ENCODE measurements at regions not wholly inside any gene's neighbourhood (a gene's known extent, or its start where the extent isn't known, plus 50 kb on each side); places are given as distances from the start of the nearest gene placed in this dataset.

DNA sequence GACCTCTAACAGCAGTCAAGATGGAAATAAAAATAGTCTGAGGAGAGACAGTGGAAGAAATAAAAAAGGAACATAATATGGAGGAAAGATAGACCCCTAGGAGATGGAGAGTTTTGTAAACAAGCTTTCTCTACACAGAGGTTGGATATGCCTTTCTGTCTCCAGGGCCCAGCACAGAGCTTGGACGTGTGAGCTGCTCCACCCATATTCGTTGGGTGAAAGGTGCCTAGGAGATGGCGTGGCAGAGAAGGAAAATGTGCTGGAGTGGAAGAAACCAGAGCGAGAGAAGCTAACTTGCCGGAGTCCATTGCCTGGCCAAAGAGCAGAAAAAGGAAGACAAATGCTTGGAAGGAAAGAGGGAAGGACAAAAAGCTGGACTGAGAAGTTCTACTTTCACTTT is 78.3 kb upstream of the LMO4 start:
- H4K8ac ChIP-seq (replicated peaks; ENCODE audit: insufficient read length, low read depth, low read length) = no peak overlapping the region
- no peak overlapping the region for H2AFZ ChIP-seq (ENCODE audit: low read length)
- H3K9ac ChIP-seq (ENCODE audit: extremely low read depth, insufficient read length, low read length) = no peak overlapping the region
- no peak overlapping the region for H2BK12ac ChIP-seq (ENCODE audit: insufficient read length, low read depth, low read length)
- H3K27ac ChIP-seq (ENCODE audit: insufficient read length, low read depth, low read length) = no peak overlapping the region
- no peaks in the 10 kb centered on the region for H3K27me3 ChIP-seq (ENCODE audit: insufficient read depth, low read length)
- H3K14ac ChIP-seq (ENCODE audit: insufficient read depth, low read length) = no peak overlapping the region
- no peaks in the 10 kb centered on the region for H3K79me2 ChIP-seq (ENCODE audit: insufficient read depth, low read length)
- H3K4me2 ChIP-seq (ENCODE audit: insufficient read depth, insufficient read length, low read length) = no peak overlapping the region
- H3K4me1 Mint-ChIP-seq = peaks cover 0 to 6% of the 10 kb centered on the region in 2 experiments; a peak in 1 of 4 replicates
- no peaks in the 10 kb centered on the region for H4K20me1 ChIP-seq (ENCODE audit: control insufficient read depth, insufficient read depth, insufficient read length)
- H3K56ac ChIP-seq (ENCODE audit: insufficient read length, low read depth, low read length) = no peak overlapping the region
- H3K4ac ChIP-seq (ENCODE audit: low read depth, low read length) = no peak overlapping the region
- H3K4me1 ChIP-seq (ENCODE audit: insufficient read depth, low read length) = no peaks in the 10 kb centered on the region
- no peak overlapping the region for H3K27ac Mint-ChIP-seq
- no peak overlapping the region for H3T11ph ChIP-seq (ENCODE audit: low read length)
- H3K18ac ChIP-seq (ENCODE audit: insufficient read length, low read depth, low read length) = no peak overlapping the region
- H3K36me3 Mint-ChIP-seq (ENCODE audit: insufficient read depth in 1 of 3, low read depth in 3 of 3) = peaks cover 0 to 11% (median 1%) of the 10 kb centered on the region in 3 experiments; a peak in 4 of 7 replicates
- TF ChIP-seq CTCF (conservative IDR thresholded peaks at IDR 0.05) = no peak
- H2BK5ac ChIP-seq (ENCODE audit: insufficient read length, low read length) = no peak overlapping the region
- no peak overlapping the region for H4K5ac ChIP-seq (ENCODE audit: insufficient read length, low read depth, low read length)
- no peaks in the 10 kb centered on the region for H3K79me1 ChIP-seq (ENCODE audit: insufficient read depth, low read depth, low read length, poor library complexity, severe bottlenecking)
- no peak overlapping the region for H2BK120ac ChIP-seq (ENCODE audit: low read depth, low read length, poor library complexity, severe bottlenecking)
- H2BK15ac ChIP-seq (ENCODE audit: low read depth, low read length) = no peak overlapping the region
- H4K91ac ChIP-seq (ENCODE audit: insufficient read length, low read depth, low read length) = no peak overlapping the region
- H3K9me3 ChIP-seq (ENCODE audit: control insufficient read depth, low read depth, low read length) = no peaks in the 10 kb centered on the region
- no peak overlapping the region for H3K4me3 Mint-ChIP-seq
- WGBS (ENCODE audit: extremely low coverage, insufficient read length, low lambda C conversion rate) = no CpG with 5 or more reads among the region's 5 CpGs
- no peak for DNase-seq
- no peak overlapping the region for H2AK5ac ChIP-seq (ENCODE audit: insufficient read length, low read length)
- peaks cover 5% of the 10 kb centered on the region in 2 experiments; a peak in 2 of 5 replicates for H3K9me3 Mint-ChIP-seq
- H3K27me3 Mint-ChIP-seq (ENCODE audit: low read depth) = no peaks in the 10 kb centered on the region
- no peak overlapping the region for H2BK20ac ChIP-seq (ENCODE audit: low read depth, low read length, poor library complexity, severe bottlenecking)
- no peak overlapping the region for H3K23ac ChIP-seq (ENCODE audit: insufficient read length, low read depth, low read length)
- no peaks in the 10 kb centered on the region for H3K23me2 ChIP-seq (ENCODE audit: insufficient read length, low read depth, low read length, poor library complexity, severe bottlenecking)
